SU-DHL-6 (cell line): ENCODE measurements at regions not wholly inside any gene's neighbourhood (a gene's known extent, or its start where the extent isn't known, plus 50 kb on each side); places are given as distances from the start of the nearest gene placed in this dataset.

Source experiments
- H2AFZ ChIP-seq: fragments of 200-600 bp; sonication (generic); 2 replicates; pipeline ENCODE4 v1.6.1; 2014; ENCODE audit warnings: low read depth, mild to moderate bottlenecking, moderate library complexity, mixed read lengths, antibody characterized with exemption, low read length; ENCODE audit not compliant: severe bottlenecking
- H3F3A ChIP-seq: fragments of 200-600 bp; shearing (Covaris generic); 2 replicates; pipeline ENCODE4 v1.6.0; 2016; ENCODE audit warnings: antibody characterized with exemption, mild to moderate bottlenecking; ENCODE audit not compliant: insufficient read depth
- H3K27ac ChIP-seq: fragments of 200-600 bp; sonication (generic); 2 replicates; pipeline ENCODE4 v1.5.1; 2016; ENCODE audit warnings: low read depth, mild to moderate bottlenecking, low read length, moderate library complexity, mixed read lengths
- H3K27me3 ChIP-seq: fragments of 200-600 bp; sonication (generic), shearing (Covaris generic); 2 replicates; pipeline ENCODE4 v1.6.0; 2014; ENCODE audit warnings: mild to moderate bottlenecking, low read length
- H3K36me3 ChIP-seq: fragments of 200-600 bp; sonication (generic); 2 replicates; pipeline ENCODE4 v1.6.1; 2014; ENCODE audit warnings: mild to moderate bottlenecking, low read length, mixed read lengths
- H3K4me2 ChIP-seq: fragments of 300-600, 200-600 bp; shearing (Covaris generic), sonication (generic); 2 replicates; pipeline ENCODE4 v1.6.0; 2014; ENCODE audit warnings: low read length, low read depth, mild to moderate bottlenecking; ENCODE audit not compliant: poor library complexity, severe bottlenecking
- H3K4me3 ChIP-seq: fragments of 200-600 bp; sonication (generic); 2 replicates; pipeline ENCODE4 v1.5.1; 2014; ENCODE audit warnings: antibody characterized with exemption, low read length, mild to moderate bottlenecking, mixed read lengths; ENCODE audit not compliant: insufficient read depth, poor library complexity, severe bottlenecking
- H3K79me2 ChIP-seq: fragments of 200-600 bp; sonication (generic); 2 replicates; pipeline ENCODE4 v1.6.1; 2014; ENCODE audit warnings: mild to moderate bottlenecking, low read length, moderate library complexity; ENCODE audit not compliant: insufficient read depth
- H3K9ac ChIP-seq: fragments of 200-600 bp; sonication (generic); 2 replicates; pipeline ENCODE4 v1.7.0; 2014; ENCODE audit warnings: mild to moderate bottlenecking, low read length
- H3K9me2 ChIP-seq: fragments of 200-600 bp; sonication (generic); replicated peaks from 2 replicates; pipeline ENCODE4 v1.6.1; 2014; ENCODE audit warnings: low read length; ENCODE audit not compliant: insufficient read depth
- H3K9me3 ChIP-seq: fragments of 200-600 bp; sonication (generic); 2 replicates; pipeline ENCODE4 v1.6.1; 2014; ENCODE audit warnings: low read length, mixed read lengths; ENCODE audit not compliant: insufficient read depth
- H4K20me1 ChIP-seq: fragments of 200-600 bp; sonication (generic); 2 replicates; pipeline ENCODE4 v1.6.1; 2014; ENCODE audit warnings: low read depth, mild to moderate bottlenecking, antibody characterized with exemption, low read length, moderate library complexity, mixed read lengths
- EZH2phosphoT487 ChIP-seq: fragments of 200-600 bp; sonication (generic), shearing (Covaris generic); conservative IDR thresholded peaks from 2 replicates; pipeline ENCODE4 v1.6.1; 2018; ENCODE audit warnings: mild to moderate bottlenecking, antibody characterized with exemption, low read length, moderate library complexity, mixed read lengths
- TF ChIP-seq, protein P1 (sequence below): fragments of 200-600 bp; sonication (generic); IDR thresholded peaks from one replicate; pipeline ENCODE4 v1.5.1; 2017; ENCODE audit warnings: antibody characterized with exemption, mild to moderate bottlenecking, low read length, moderate library complexity; ENCODE audit not compliant: insufficient read depth, poor library complexity, severe bottlenecking

DNA sequence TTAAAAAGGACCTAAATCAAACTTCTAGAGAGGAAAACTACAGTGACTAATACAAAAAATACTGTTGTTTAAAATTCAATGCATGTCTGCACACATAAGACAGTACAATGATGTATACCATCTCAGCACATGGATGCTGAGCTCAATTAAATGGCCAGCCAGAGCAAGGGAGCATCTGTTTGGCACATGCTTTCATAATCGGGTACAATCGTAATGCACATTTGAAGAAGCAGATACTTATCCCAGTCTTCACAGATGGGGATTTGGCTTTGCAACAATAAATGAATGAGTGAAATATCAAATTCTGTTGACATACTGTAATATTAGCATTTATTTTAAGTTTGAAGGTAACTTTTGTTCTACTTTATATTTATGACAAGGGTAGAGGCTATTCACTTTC lies 187.8 kb downstream of the CRPPA start:
- no peak overlapping the region for H3K4me3 ChIP-seq
- no peak overlapping the region for H2AFZ ChIP-seq
- no peaks in the 10 kb centered on the region for H3K27me3 ChIP-seq
- TF ChIP-seq EZH2phosphoT487: no peak
- TF ChIP-seq, protein P1, sequence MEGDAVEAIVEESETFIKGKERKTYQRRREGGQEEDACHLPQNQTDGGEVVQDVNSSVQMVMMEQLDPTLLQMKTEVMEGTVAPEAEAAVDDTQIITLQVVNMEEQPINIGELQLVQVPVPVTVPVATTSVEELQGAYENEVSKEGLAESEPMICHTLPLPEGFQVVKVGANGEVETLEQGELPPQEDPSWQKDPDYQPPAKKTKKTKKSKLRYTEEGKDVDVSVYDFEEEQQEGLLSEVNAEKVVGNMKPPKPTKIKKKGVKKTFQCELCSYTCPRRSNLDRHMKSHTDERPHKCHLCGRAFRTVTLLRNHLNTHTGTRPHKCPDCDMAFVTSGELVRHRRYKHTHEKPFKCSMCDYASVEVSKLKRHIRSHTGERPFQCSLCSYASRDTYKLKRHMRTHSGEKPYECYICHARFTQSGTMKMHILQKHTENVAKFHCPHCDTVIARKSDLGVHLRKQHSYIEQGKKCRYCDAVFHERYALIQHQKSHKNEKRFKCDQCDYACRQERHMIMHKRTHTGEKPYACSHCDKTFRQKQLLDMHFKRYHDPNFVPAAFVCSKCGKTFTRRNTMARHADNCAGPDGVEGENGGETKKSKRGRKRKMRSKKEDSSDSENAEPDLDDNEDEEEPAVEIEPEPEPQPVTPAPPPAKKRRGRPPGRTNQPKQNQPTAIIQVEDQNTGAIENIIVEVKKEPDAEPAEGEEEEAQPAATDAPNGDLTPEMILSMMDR: no peak
- H3K4me2 ChIP-seq: no peak overlapping the region
- H3K79me2 ChIP-seq: no peaks in the 10 kb centered on the region
- no peak overlapping the region for H3K9ac ChIP-seq
- H3K27ac ChIP-seq: no peak overlapping the region
- H4K20me1 ChIP-seq: no peaks in the 10 kb centered on the region
- no peaks in the 10 kb centered on the region for H3K36me3 ChIP-seq
- H3K9me3 ChIP-seq: no peaks in the 10 kb centered on the region
- no peaks in the 10 kb centered on the region for H3K9me2 ChIP-seq
- H3F3A ChIP-seq: no peaks in the 10 kb centered on the region

DNA sequence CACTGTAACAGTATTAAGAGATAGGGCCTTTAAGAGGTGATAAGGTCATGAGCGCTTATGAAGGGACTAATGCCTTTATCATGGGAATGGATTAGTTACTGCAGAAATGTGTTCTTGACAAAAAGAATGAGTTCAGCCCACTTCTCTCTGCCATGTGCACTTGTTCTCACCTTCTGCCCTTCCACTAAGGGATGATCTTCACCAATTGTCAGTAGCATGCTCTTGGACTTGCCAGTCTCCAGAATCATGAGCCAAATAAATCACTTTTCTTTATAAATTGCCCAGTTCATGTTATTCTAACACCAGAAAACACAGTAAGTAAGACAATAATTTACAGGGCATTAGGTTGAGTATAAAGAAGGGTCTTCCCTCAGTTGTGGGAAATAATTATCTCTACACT lies 189.1 kb downstream of the CRPPA start:
- Histone ChIP-seq H3K79me2 (no peaks in the 10 kb centered on the region), H3K27me3 (no peaks in the 10 kb centered on the region), H4K20me1 (no peaks in the 10 kb centered on the region), H3K9me3 (no peaks in the 10 kb centered on the region), H3K27ac (no peak overlapping the region), H3K4me3 (no peak overlapping the region), H3K4me2 (no peak overlapping the region), H3F3A (no peaks in the 10 kb centered on the region), H2AFZ (no peak overlapping the region), H3K36me3 (no peaks in the 10 kb centered on the region), H3K9me2 (no peaks in the 10 kb centered on the region), H3K9ac (no peak overlapping the region)
- TF ChIP-seq, protein P1: no peak
- TF ChIP-seq EZH2phosphoT487: no peak

DNA sequence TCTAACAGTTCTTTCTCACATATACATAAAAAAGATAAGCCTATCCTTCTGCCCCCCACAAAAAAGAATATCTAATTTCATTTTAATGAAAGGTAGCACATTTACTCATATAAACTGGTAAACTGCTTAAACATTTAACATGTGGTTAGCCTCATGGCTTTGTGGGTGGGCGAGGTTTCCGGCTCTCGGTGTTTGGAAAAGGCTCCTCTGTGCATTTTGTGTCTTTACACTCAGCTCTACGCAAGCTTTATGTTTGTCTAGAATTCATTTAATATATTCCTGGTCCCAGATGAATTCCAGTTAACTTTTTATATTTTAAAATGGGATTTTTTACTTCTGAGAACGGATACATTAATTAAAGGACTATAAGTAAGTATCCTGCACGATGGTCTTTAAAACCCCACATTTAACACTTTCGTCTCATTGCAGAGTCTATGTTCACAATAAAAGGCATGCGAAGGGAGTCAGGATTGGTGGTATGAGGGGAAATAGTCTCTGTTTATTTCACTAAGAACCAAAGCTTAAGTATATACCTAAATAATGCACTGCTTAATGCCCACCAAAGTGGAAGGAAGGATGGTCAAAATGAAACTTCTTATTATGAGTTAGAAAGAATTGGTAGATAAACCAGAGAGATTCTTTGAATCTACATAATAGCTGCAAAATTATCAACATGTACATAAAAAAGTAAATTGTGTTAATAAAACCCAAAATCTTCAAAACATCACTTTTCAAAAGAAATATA lies 197.2 kb downstream of the CRPPA start:
- no peaks in the 10 kb centered on the region for H3K9me2 ChIP-seq
- no peaks in the 10 kb centered on the region for H3F3A ChIP-seq
- no peak overlapping the region for H2AFZ ChIP-seq
- no peak overlapping the region for H3K4me2 ChIP-seq
- H3K36me3 ChIP-seq: no peaks in the 10 kb centered on the region
- no peak for TF ChIP-seq EZH2phosphoT487
- no peaks in the 10 kb centered on the region for H3K9me3 ChIP-seq
- H3K79me2 ChIP-seq: no peaks in the 10 kb centered on the region
- no peaks in the 10 kb centered on the region for H4K20me1 ChIP-seq
- no peak overlapping the region for H3K9ac ChIP-seq
- no peaks in the 10 kb centered on the region for H3K27me3 ChIP-seq
- no peak overlapping the region for H3K27ac ChIP-seq
- H3K4me3 ChIP-seq: no peak overlapping the region

DNA sequence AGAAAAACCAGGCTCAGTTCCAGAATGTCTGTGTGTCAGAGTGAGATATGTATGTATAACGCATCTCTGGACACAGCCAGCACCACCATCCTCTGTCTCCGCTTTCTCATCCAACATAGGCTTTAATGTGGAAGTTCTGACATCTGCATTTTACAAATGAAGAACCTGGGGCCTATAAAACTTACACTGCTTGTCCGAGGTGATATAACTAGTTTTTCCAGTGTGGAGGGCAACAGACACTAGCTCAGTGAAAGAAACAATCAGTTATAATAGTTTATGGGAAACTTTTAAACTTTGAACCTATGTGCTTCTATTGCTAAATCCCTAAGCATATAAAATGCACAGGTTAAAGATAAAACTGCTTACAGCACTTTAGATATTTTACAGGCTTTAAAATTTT lies 208.7 kb downstream of the CRPPA start:
- H2AFZ ChIP-seq: no peak overlapping the region
- H3K9me2 ChIP-seq: no peaks in the 10 kb centered on the region
- no peak overlapping the region for H3K4me2 ChIP-seq
- H3K36me3 ChIP-seq: no peaks in the 10 kb centered on the region
- no peak overlapping the region for H3K9ac ChIP-seq
- H3K4me3 ChIP-seq: no peak overlapping the region
- H3K79me2 ChIP-seq: no peaks in the 10 kb centered on the region
- H3K27me3 ChIP-seq: no peaks in the 10 kb centered on the region
- H3F3A ChIP-seq: no peaks in the 10 kb centered on the region
- H4K20me1 ChIP-seq: no peaks in the 10 kb centered on the region
- H3K9me3 ChIP-seq: no peaks in the 10 kb centered on the region
- no peak overlapping the region for H3K27ac ChIP-seq
- no peak for TF ChIP-seq EZH2phosphoT487
- TF ChIP-seq, protein P1: no peak
